Astrocyte (in vitro differentiated cells and primary cell): ENCODE measurements at regions not wholly inside any gene's neighbourhood (a gene's known extent, or its start where the extent isn't known, plus 50 kb on each side); places are given as distances from the start of the nearest gene placed in this dataset.

Experiments
- DNase-seq: peaks from one replicate; pipeline ENCODE4 v3.0.0-alpha.2; 2010; ENCODE audit warnings: low read depth
- FAIRE-seq: peaks from 2 replicates; lab custom pipeline; 2011; peaks lifted over from hg19 to GRCh38; lab: Jason Lieb, UNC
- H2AFZ ChIP-seq: 2 replicates; pipeline ENCODE4 v1.6.0; 2012; ENCODE audit warnings: low read depth, low read length, inconsistent platforms
- H3K27ac ChIP-seq: 2 replicates; pipeline ENCODE4 v1.5.1; 2011; ENCODE audit warnings: low read depth, low read length, inconsistent platforms
- H3K27me3 ChIP-seq: 2 replicates; pipeline ENCODE4 v1.6.0; 2011; ENCODE audit warnings: low read length, inconsistent platforms; ENCODE audit not compliant: insufficient read depth
- H3K36me3 ChIP-seq: 2 replicates; pipeline ENCODE4 v1.5.1; 2011; ENCODE audit warnings: low read length, inconsistent platforms; ENCODE audit not compliant: insufficient read depth
- H3K4me1 ChIP-seq: 2 replicates; pipeline ENCODE4 v1.5.1; 2011; ENCODE audit warnings: low read length, inconsistent platforms; ENCODE audit not compliant: insufficient read depth
- H3K4me2 ChIP-seq: 2 replicates; pipeline ENCODE4 v1.6.0; 2012; ENCODE audit warnings: low read length, inconsistent platforms
- H3K4me3 ChIP-seq: 2 replicates; pipeline ENCODE4 v1.5.1; 2011; ENCODE audit warnings: low read depth, mild to moderate bottlenecking, low read length, inconsistent platforms; ENCODE audit not compliant: insufficient read depth
- H3K79me2 ChIP-seq: 2 replicates; pipeline ENCODE4 v1.6.0; 2012; ENCODE audit warnings: mild to moderate bottlenecking, low read length, inconsistent platforms; ENCODE audit not compliant: insufficient read depth
- H3K9ac ChIP-seq: 2 replicates; pipeline ENCODE4 v1.6.0; 2012; ENCODE audit warnings: mild to moderate bottlenecking, low read length, inconsistent platforms
- H3K9me3 ChIP-seq: 2 replicates; pipeline ENCODE4 v1.5.1; 2012; ENCODE audit warnings: low read depth, mild to moderate bottlenecking, low read length, inconsistent platforms; ENCODE audit not compliant: insufficient read depth
- H4K20me1 ChIP-seq: 2 replicates; pipeline ENCODE4 v1.6.0; 2012; ENCODE audit warnings: low read length, inconsistent platforms; ENCODE audit not compliant: insufficient read depth
- H3K27ac Mint-ChIP-seq: one replicate; pipeline ENCODE4 v1.8.0; 2021; ENCODE audit warnings: mild to moderate bottlenecking, mixed read lengths; ENCODE audit not compliant: unreplicated experiment
- H3K27me3 Mint-ChIP-seq: one replicate; pipeline ENCODE4 v1.8.0; 2021; ENCODE audit warnings: low read depth, mixed read lengths; ENCODE audit not compliant: unreplicated experiment
- H3K36me3 Mint-ChIP-seq: one replicate; pipeline ENCODE4 v1.8.0; 2021; ENCODE audit warnings: low read depth, mixed read lengths; ENCODE audit not compliant: unreplicated experiment
- H3K4me1 Mint-ChIP-seq: one replicate; pipeline ENCODE4 v1.8.0; 2021; ENCODE audit warnings: low read depth, mixed read lengths; ENCODE audit not compliant: unreplicated experiment
- H3K4me3 Mint-ChIP-seq: one replicate; pipeline ENCODE4 v1.8.0; 2021; ENCODE audit warnings: mild to moderate bottlenecking, moderate library complexity, mixed read lengths; ENCODE audit not compliant: unreplicated experiment
- H3K9me3 Mint-ChIP-seq: one replicate; pipeline ENCODE4 v1.8.0; 2021; ENCODE audit warnings: mild to moderate bottlenecking, mixed read lengths; ENCODE audit not compliant: unreplicated experiment
- EZH2 ChIP-seq: IDR thresholded peaks from 2 replicates; pipeline ENCODE4 v1.6.1; 2012; ENCODE audit warnings: mild to moderate bottlenecking, low read length, inconsistent platforms; ENCODE audit not compliant: insufficient read depth
- TF ChIP-seq, protein P1 (sequence below): IDR thresholded peaks from 2 replicates; pipeline ENCODE4 v1.5.1; 2011; ENCODE audit warnings: low read depth, mild to moderate bottlenecking, inconsistent platforms, low read length, moderate library complexity; ENCODE audit not compliant: insufficient read depth

- Mint-ChIP-seq H3K4me1 (no peaks in the 10 kb centered on the region), H3K27me3 (no peaks in the 10 kb centered on the region), H3K27ac (no peak overlapping the region), H3K9me3 (peaks cover 8% of the 10 kb centered on the region), H3K36me3 (no peaks in the 10 kb centered on the region), H3K4me3 (no peak overlapping the region)
- H3K9ac ChIP-seq = no peak overlapping the region
- no peaks in the 10 kb centered on the region for H3K4me1 ChIP-seq
- no peak overlapping the region for H3K4me2 ChIP-seq
- H3K4me3 ChIP-seq = no peak overlapping the region
- H3K27me3 ChIP-seq = no peaks in the 10 kb centered on the region
- no peaks in the 10 kb centered on the region for H3K9me3 ChIP-seq
- no peaks in the 10 kb centered on the region for H3K79me2 ChIP-seq
- H4K20me1 ChIP-seq = no peaks in the 10 kb centered on the region
- FAIRE-seq (no peak), DNase-seq (peak; percentile 8)
- no peak overlapping the region for H3K27ac ChIP-seq
- no peaks in the 10 kb centered on the region for H3K36me3 ChIP-seq
- TF ChIP-seq, protein P1, sequence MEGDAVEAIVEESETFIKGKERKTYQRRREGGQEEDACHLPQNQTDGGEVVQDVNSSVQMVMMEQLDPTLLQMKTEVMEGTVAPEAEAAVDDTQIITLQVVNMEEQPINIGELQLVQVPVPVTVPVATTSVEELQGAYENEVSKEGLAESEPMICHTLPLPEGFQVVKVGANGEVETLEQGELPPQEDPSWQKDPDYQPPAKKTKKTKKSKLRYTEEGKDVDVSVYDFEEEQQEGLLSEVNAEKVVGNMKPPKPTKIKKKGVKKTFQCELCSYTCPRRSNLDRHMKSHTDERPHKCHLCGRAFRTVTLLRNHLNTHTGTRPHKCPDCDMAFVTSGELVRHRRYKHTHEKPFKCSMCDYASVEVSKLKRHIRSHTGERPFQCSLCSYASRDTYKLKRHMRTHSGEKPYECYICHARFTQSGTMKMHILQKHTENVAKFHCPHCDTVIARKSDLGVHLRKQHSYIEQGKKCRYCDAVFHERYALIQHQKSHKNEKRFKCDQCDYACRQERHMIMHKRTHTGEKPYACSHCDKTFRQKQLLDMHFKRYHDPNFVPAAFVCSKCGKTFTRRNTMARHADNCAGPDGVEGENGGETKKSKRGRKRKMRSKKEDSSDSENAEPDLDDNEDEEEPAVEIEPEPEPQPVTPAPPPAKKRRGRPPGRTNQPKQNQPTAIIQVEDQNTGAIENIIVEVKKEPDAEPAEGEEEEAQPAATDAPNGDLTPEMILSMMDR = no peak
- no peak for TF ChIP-seq EZH2
- H2AFZ ChIP-seq = no peak overlapping the region
These were observed 62.8 kb upstream of the CEACAM8 start for GRCh38 chr19:42657556-42657955.

DNA sequence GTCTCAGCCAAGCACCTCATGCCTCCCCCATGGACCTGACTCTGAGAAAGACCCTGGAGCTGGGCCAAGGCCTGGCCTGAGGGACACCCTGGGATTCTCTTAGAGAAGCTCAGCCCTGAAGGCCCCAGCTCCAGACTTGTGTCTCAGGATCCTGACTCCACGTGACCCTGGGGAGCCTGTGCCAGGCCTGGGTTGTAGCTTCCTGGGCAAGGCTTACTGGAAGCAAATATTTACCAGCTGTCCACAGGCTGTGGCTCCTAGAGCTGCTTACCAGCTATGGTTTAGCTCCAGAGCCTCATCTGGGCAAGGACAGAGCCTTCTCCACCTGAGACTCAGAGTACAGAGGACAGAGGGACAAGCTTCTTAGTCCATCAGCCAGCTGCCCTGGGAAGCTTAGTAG, 61.0 kb upstream of the CEACAM8 start:
- Histone ChIP-seq H2AFZ (no peak overlapping the region), H3K36me3 (no peaks in the 10 kb centered on the region), H4K20me1 (no peaks in the 10 kb centered on the region), H3K9ac (no peak overlapping the region), H3K9me3 (no peaks in the 10 kb centered on the region), H3K4me3 (no peak overlapping the region), H3K4me2 (no peak overlapping the region), H3K79me2 (no peaks in the 10 kb centered on the region), H3K27ac (no peak overlapping the region), H3K27me3 (no peaks in the 10 kb centered on the region), H3K4me1 (no peaks in the 10 kb centered on the region)
- Mint-ChIP-seq H3K27ac (no peak overlapping the region), H3K9me3 (peaks cover 22% of the 10 kb centered on the region), H3K27me3 (peaks cover 2% of the 10 kb centered on the region), H3K4me1 (no peaks in the 10 kb centered on the region), H3K4me3 (no peak overlapping the region), H3K36me3 (no peaks in the 10 kb centered on the region)
- DNase-seq (no peak), FAIRE-seq (no peak)
- TF ChIP-seq, protein P1 = no peak
- TF ChIP-seq EZH2 = no peak

DNA sequence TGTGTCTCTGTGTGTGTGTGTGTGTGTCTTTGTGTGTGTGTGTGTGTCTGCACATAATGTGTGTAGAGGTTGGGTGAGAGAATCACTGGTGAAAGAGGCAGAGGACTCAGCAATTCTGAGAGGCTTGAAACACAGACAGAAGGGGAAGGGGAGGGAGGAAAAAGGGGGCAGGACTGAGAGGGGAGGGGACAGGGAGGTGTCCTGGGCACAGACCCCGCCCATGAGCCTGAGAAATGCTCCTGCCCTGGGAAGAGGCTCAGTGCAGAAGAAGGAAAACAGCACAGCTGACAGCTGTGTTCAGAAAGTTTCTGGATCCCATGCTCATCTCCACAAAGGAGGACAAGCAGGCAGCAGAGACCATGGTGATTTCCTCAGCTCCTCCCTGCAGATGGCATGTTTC, 59.1 kb upstream of the CEACAM8 start:
- TF ChIP-seq, protein P1 = no peak
- TF ChIP-seq EZH2 = no peak
- Histone ChIP-seq H3K79me2 (no peaks in the 10 kb centered on the region), H3K9me3 (no peaks in the 10 kb centered on the region), H3K27me3 (no peaks in the 10 kb centered on the region), H3K4me3 (no peak overlapping the region), H4K20me1 (no peaks in the 10 kb centered on the region), H3K36me3 (no peaks in the 10 kb centered on the region), H3K9ac (no peak overlapping the region), H2AFZ (no peak overlapping the region), H3K27ac (no peak overlapping the region), H3K4me1 (no peaks in the 10 kb centered on the region), H3K4me2 (no peak overlapping the region)
- no peak overlapping the region for H3K4me3 Mint-ChIP-seq
- DNase-seq (no peak), FAIRE-seq (no peak)
- H3K9me3 Mint-ChIP-seq = peaks cover 22% of the 10 kb centered on the region
- H3K27me3 Mint-ChIP-seq = peaks cover 4% of the 10 kb centered on the region
- no peak overlapping the region for H3K27ac Mint-ChIP-seq
- no peaks in the 10 kb centered on the region for H3K36me3 Mint-ChIP-seq
- no peaks in the 10 kb centered on the region for H3K4me1 Mint-ChIP-seq
